ENCODE measurements at regions not wholly inside any gene's neighbourhood (a gene's known extent, or its start where the extent isn't known, plus 50 kb on each side); places are given as distances from the start of the nearest gene placed in this dataset.
"Not testable (repeated sequence)": the region's sequence is repeated elsewhere in the genome, so short reads cannot be mapped to it uniquely, and the experiment has no call there.

GRCh38 chr6:92708270-92708669 is 711.1 kb downstream of the EPHA7 start:
- DNase-seq = peak; percentile 1

GRCh38 chr6:92706976-92707375 is 712.4 kb downstream of the EPHA7 start:
- DNase-seq = peak; percentile 46

GRCh38 chr6:92701425-92702096 is 717.8 kb downstream of the EPHA7 start:
- no peak for DNase-seq

- DNase-seq = no peak
Measured at GRCh38 chr6:92700411-92700810, 718.9 kb downstream of the EPHA7 start.

- peak; percentile 15 for DNase-seq
Measured at GRCh38 chr6:92690997-92691599, 728.3 kb downstream of the EPHA7 start.

- no peak for DNase-seq
Measured at GRCh38 chr6:92688342-92688741, 731.0 kb downstream of the EPHA7 start.

GRCh38 chr6:92687278-92687677 is 732.1 kb downstream of the EPHA7 start:
- no peak for DNase-seq

GRCh38 chr6:92684386-92684785 is 735.0 kb downstream of the EPHA7 start:
- DNase-seq = no peak

GRCh38 chr6:92683748-92684147 is 735.6 kb downstream of the EPHA7 start:
- no peak for DNase-seq

- no peak for DNase-seq
Measured at GRCh38 chr6:92682516-92683398, 736.6 kb downstream of the EPHA7 start.

- DNase-seq = no peak
Measured at GRCh38 chr6:92681401-92681800, 738.0 kb downstream of the EPHA7 start.

GRCh38 chr6:92671462-92671861 is 747.9 kb downstream of the EPHA7 start:
- not testable (repeated sequence) for DNase-seq

- no peak for DNase-seq
Measured at GRCh38 chr6:92667843-92668242, 751.5 kb downstream of the EPHA7 start.

GRCh38 chr6:92648364-92649086 is 770.8 kb downstream of the EPHA7 start:
- DNase-seq = no peak

GRCh38 chr6:92647630-92648029 is 771.7 kb downstream of the EPHA7 start:
- no peak for DNase-seq

GRCh38 chr6:92644104-92644791 is 775.1 kb downstream of the EPHA7 start:
- not testable (repeated sequence) for DNase-seq

- no peak for DNase-seq
Measured at GRCh38 chr6:92635553-92636153, 783.7 kb downstream of the EPHA7 start.

GRCh38 chr6:92634561-92634960 is 784.8 kb downstream of the EPHA7 start:
- DNase-seq = no peak

- no peak for DNase-seq
Measured at GRCh38 chr6:92623431-92623830, 795.9 kb downstream of the EPHA7 start.

- no peak for DNase-seq
Measured at GRCh38 chr6:92617721-92618120, 801.6 kb downstream of the EPHA7 start.

- DNase-seq = no peak
Measured at GRCh38 chr6:92608751-92609150, 810.6 kb downstream of the EPHA7 start.

GRCh38 chr6:92593201-92593600 is 826.2 kb downstream of the EPHA7 start:
- DNase-seq = no peak
